ENCODE measurements at regions not wholly inside any gene's neighbourhood (a gene's known extent, or its start where the extent isn't known, plus 50 kb on each side); places are given as distances from the start of the nearest gene placed in this dataset.
"Not testable (repeated sequence)": the region's sequence is repeated elsewhere in the genome, so short reads cannot be mapped to it uniquely, and the experiment has no call there.

- not testable (repeated sequence) for DNase-seq
Measured at GRCh38 chr5:17130302-17130701, 87.1 kb upstream of the BASP1 start.

- peak; percentile 15 for DNase-seq
Measured at GRCh38 chr5:17132444-17133083, 84.9 kb upstream of the BASP1 start.

- DNase-seq = no peak
Measured at GRCh38 chr5:17135050-17135449, 82.4 kb upstream of the BASP1 start.

- DNase-seq = no peak
Measured at GRCh38 chr5:17143335-17143734, 74.1 kb upstream of the BASP1 start.

- no peak for DNase-seq
Measured at GRCh38 chr5:17146280-17146841, 71.1 kb upstream of the BASP1 start.

GRCh38 chr5:17147170-17147569, 70.3 kb upstream of the BASP1 start:
- no peak for DNase-seq

- no peak for DNase-seq
Measured at GRCh38 chr5:17147617-17148016, 69.8 kb upstream of the BASP1 start.

GRCh38 chr5:17148481-17148880, 69.0 kb upstream of the BASP1 start:
- DNase-seq = peak; percentile 7

- no peak for DNase-seq
Measured at GRCh38 chr5:17149786-17150185, 67.6 kb upstream of the BASP1 start.

- DNase-seq = no peak
Measured at GRCh38 chr5:17150531-17150930, 66.9 kb upstream of the BASP1 start.

GRCh38 chr5:17151686-17152085, 65.7 kb upstream of the BASP1 start:
- DNase-seq = no peak

GRCh38 chr5:17154211-17154996, 63.0 kb upstream of the BASP1 start:
- peak; percentile 65 for DNase-seq

GRCh38 chr5:17156463-17156862, 61.0 kb upstream of the BASP1 start:
- DNase-seq = no peak

- peak; percentile 28 for DNase-seq
Measured at GRCh38 chr5:17157294-17157693, 60.1 kb upstream of the BASP1 start.

- peak; percentile 93 for DNase-seq
Measured at GRCh38 chr5:17157916-17158529, 59.4 kb upstream of the BASP1 start.

GRCh38 chr5:17160756-17161040, 56.7 kb upstream of the BASP1 start:
- DNase-seq = no peak

GRCh38 chr5:17161662-17162061, 55.8 kb upstream of the BASP1 start:
- DNase-seq = no peak

- no peak for DNase-seq
Measured at GRCh38 chr5:17163221-17163620, 54.2 kb upstream of the BASP1 start.

GRCh38 chr5:17167171-17167891, 50.1 kb upstream of the BASP1 start:
- peak; percentile 14 for DNase-seq

All from kidney glomerular epithelial cell (primary cell).